ENCODE measurements at regions not wholly inside any gene's neighbourhood (a gene's known extent, or its start where the extent isn't known, plus 50 kb on each side); places are given as distances from the start of the nearest gene placed in this dataset.

DNA sequence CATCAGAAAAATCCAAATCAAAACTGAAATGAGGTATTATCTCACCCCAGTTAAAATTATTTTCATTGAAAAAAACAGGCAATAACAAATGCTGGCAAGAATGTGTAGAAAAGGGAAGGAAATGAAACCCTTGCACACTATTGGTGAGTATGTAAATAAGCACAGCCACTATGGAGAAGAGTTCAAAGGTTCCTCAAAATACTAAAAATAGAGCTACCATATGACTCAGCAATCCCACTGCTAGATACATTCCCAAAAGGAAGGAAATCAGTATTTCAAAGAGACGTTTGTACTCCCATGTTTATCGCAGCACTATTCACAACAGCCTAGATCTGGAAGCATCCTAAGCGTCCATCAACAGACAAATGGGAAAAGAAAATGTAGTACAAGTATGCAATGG, 932.4 kb downstream of the PCDH18 start:
- TF ChIP-seq CTCF (IDR thresholded peaks at IDR 0.05): no peak

DNA sequence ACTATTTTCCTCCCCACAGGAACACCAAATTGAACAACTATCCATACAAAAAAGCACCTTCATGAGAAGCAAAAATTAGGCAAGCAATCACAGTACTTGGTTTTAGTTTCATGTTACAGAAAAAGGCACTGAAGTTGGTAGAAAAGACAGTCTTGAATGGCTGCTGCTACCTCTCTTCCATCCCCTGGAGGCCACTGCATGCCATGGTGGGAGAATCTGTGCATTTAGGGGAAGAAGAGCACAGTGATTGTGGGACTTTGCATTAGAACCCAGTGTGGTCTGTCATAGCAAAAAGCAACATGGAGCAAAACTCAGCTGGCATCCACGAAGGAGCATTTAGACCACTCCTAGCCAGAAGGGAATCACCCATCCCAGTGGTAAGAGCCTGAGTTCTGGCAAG, 941.9 kb downstream of the PCDH18 start:
- no peak for TF ChIP-seq CTCF (IDR thresholded peaks at IDR 0.05)

- TF ChIP-seq CTCF (IDR thresholded peaks at IDR 0.05): no peak
These were observed 948.7 kb downstream of the PCDH18 start for GRCh38 chr4:136583567-136583966.

GRCh38 chr4:136581119-136581518, 951.2 kb downstream of the PCDH18 start:
- no peak for TF ChIP-seq CTCF (IDR thresholded peaks at IDR 0.05)

GRCh38 chr4:136575146-136575545, 957.1 kb downstream of the PCDH18 start:
- TF ChIP-seq CTCF (IDR thresholded peaks at IDR 0.05): no peak

DNA sequence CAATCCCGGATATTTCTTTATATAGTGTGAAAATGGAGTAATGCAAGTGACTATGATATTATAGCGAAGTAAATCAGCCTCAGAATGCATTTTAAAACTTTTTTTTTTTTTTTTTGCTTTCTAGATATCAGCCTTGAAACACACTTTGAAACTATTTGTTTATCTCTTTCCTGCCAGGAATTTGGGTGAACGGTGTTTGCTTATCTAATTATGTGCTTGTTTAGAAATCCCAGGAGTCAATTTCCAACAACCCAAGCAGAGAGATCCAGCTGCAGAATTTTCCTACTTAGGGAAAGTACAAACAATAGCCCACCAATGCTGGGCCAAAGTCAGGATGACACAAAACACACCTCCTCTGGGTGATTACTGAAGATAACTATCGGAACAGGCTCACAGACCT, 958.8 kb downstream of the PCDH18 start:
- no peak for TF ChIP-seq CTCF (IDR thresholded peaks at IDR 0.05)

- no peak for TF ChIP-seq CTCF (IDR thresholded peaks at IDR 0.05)
These were observed 961.0 kb downstream of the PCDH18 start for GRCh38 chr4:136571315-136571714.

GRCh38 chr4:136562834-136563233, 969.5 kb downstream of the PCDH18 start:
- TF ChIP-seq CTCF (IDR thresholded peaks at IDR 0.05): no peak

All from LNCAP (cell line).